DMS79 treated with DMSO at 0.1 percent for 48 hours (cell line): ENCODE measurements at regions not wholly inside any gene's neighbourhood (a gene's known extent, or its start where the extent isn't known, plus 50 kb on each side); places are given as distances from the start of the nearest gene placed in this dataset.

Experiments
- DNase-seq: peaks from one replicate; lab custom pipeline; 2025; lab: John Stamatoyannopoulos, UW

GRCh38 chr2:189369566-189369965 is 71.7 kb upstream of the WDR75 start:
- DNase-seq = no peak

DNA sequence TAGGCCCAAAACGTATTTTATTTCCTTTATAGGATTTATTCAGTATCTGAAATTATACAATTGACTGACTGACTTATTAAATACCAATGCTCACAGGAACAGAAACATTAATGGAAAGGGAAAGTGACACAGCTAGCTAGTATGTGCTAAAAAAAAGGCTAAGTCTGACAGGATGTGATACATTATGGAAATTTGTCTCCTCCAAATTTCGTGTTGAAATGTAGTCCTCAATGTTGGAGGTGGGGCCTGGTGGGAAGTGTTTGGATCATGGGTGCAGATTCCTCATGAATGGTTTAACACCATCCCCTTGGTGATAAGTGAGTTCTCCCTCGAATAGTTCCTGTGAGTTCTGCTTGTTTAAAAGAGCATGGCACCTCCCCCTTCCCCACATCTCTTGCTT is 70.6 kb upstream of the WDR75 start:
- no peak for DNase-seq

DNA sequence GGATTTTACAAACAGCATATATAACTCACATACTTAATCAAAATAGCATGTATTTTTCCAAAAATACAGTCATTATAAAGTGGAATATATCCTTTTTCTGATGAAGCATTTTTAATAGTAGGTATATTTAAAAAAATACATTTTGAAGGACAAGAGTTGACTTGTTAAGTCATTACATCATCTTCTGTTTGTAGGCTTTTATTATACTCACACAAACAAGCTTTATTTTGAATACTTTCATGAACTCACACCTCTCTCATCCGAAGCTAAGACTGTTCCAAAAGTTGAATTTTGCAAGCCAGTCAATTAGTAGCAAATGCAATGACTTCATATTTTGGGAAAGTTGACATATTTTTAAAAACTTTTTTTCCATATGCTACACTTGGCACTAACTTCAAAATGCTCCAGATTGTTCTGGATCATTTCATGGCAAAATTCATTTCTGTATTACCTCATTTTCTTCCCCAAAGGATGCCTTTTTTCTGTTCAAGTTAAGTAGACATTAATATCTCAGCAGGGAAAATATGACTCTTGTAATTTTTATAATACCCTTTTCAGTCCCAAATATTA is 68.5 kb upstream of the WDR75 start:
- no peak for DNase-seq

DNA sequence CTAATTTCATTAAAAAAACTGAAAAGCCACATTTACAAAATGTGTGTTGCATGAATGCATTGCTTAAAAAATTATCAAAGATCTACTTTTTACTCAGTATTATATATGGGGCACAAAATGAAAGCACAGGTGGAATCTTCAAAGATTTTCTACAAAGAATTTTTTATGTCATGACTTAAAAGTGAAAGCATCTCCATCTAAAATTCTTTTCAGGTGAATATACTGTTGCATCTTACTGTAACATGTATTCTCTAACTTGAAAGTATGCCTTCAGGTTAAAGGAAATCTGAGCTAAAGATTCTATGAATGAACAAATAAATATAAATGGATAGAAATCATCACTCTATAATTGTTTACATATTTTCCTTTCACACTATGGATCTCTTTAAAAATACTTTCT is 66.8 kb upstream of the WDR75 start:
- DNase-seq = no peak

DNA sequence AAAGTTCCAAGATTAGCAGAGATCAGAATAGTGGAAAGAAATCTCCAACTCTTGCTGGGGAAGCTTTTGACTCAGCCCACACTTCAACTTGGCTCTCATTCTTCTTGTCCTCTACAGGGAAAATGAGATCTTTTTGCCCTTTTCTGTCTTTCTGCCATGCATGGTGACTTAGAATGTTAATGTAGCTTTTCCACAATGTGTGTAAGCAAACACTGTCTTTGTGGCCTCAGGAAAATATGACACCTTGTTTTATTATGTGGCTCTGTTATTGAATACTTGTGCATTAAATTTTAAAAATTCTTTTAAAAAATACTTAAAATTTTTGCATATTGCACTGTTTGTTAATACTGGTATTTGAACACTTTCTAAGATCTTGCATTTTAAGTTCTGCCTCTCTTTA is 65.4 kb upstream of the WDR75 start:
- DNase-seq = no peak

- DNase-seq = no peak
These were observed 62.0 kb upstream of the WDR75 start for GRCh38 chr2:189379287-189379630.

DNA sequence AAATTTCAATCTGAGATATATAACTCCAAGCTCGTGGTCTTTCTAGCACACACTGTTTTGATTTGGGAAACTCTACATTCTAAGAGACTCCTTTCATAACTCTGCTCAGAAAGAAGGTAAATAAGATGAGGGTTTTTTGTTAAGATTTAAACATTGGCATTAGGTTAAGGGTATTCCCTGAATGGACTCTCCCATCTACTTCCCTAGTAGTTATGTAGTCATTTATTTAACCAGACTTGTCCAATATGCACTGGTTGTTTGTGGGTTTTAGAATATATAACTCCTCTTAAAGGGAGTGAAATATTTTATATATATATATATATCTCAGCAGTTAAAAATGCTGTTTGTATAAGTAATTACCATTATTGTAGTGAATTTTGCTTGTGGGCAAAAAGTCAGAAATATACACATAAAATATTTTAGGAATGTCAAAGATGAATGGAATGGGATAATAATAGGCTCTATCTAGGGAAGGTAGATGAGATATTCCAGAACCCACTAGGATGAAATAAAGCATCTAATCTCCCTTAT is 61.5 kb upstream of the WDR75 start:
- no peak for DNase-seq

GRCh38 chr2:189382668-189383067 is 58.6 kb upstream of the WDR75 start:
- no peak for DNase-seq

- no peak for DNase-seq
These were observed 54.5 kb upstream of the WDR75 start for GRCh38 chr2:189386741-189387140.

- no peak for DNase-seq
These were observed 50.1 kb upstream of the WDR75 start for GRCh38 chr2:189391201-189391600.
